Activated CD4-positive, alpha-beta T cell treated with anti-CD3 and anti-CD28 coated beads for 1 hour (primary cell): ENCODE measurements at regions not wholly inside any gene's neighbourhood (a gene's known extent, or its start where the extent isn't known, plus 50 kb on each side); places are given as distances from the start of the nearest gene placed in this dataset.

Source experiments
- DNase-seq: peaks from one replicate; pipeline ENCODE4 v3.0.0-alpha.2; 2020

DNA sequence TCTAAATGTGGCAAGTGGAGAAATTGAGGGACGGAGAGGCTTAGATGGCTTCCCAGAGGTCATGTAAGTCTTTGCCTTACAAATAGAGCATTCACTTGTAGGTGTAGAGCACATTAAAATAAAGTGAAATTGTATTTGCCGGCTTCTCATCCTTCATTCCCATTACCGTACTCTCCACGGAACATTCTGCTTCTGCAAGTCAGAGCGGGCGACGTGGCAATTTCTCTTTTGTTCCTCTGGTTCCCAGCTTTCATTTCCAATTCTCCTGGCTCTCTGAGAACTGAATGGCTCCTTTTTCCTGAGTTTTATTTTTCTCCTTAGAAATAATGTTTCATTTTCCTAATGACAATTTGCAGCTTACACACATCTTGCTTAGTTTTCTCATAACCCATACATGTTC is 51.3 kb upstream of the PFKP start:
- no peak for DNase-seq

DNA sequence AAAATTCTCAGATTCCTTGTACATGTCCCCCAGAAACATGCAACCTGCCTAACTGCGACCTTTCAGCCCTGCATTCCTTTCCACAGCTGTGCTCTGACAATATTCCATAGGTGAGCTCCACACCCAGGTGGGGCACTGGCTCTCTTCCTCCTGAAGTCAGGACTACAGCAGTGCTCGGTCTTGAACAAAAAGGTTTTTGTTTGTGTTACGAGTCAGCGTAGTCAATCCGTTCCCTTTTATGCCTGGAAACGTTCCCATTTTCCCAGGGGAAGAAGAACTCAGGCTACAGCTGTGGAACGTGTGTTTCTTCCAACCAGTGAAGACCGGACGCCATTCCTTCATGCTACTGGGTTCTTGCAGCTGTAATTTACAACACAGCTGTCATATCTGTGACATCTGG is 52.4 kb upstream of the PFKP start:
- DNase-seq, result no peak

DNA sequence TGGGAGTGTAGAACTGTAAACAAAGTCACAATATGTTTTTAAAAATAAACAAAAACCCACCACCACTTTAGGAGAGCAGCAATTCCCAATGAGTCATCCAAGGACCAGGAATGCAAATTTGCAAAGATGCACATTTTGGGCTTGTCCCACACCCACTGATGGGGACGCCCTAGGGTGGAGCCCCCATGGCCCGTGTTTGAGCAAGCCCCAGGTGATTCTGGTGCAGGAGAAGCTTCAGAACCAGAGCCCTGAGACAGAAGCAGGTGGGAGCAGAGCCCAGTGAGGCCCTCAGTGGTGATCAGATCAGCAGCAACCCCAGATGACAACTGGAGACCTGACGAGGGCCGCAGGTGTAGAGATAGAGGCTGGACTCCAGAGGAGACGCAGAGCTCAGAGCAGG is 55.1 kb upstream of the PFKP start:
- no peak for DNase-seq

DNA sequence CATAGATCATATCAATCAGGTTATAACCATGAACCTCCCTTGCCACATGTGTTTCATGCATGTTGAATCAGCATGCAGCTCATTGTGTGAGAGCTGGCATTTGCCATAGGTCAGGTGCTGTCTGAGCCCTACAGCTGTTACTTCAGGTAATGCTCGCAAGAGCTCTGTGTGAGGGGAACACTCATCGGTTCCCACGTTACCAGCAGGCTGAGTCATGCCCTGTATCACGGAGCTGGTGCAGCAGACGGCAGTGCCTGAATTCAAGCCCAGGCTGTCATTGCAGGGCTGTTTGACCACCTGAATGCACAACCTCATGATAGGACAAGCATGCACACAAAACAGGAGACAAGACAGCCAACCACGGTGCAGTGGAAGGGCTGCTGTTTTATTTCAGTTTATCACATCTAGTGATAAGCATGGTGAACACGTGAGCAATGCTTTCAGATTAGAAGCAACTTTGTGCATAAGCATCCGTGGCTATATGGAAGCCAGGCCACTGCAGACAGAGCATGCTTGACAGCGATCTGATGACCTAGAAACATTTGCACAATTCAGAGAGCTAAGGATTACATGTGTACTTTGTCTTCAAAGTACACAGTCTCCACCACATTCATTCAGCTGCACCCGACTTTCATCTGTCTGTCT is 56.4 kb upstream of the PFKP start:
- no peak for DNase-seq

DNA sequence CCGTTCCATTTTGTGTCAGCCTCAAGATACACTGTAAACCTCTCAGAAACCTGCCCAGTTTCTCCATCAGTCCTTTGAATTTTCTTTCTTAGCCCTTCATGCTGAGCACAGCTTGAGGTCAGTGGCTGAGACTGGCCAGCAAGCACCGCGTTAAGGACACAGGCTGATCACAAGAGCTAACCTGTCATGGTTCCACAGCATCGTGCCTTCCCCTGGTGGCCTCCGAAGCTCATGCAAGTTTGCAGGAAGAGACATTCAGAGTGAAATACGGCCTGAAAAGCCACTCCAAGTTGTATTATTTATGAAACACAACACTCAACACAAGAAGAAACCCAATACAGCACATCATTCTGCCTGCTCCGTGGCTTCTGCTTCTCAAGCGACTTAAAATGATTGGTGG is 57.0 kb upstream of the PFKP start:
- no peak for DNase-seq

DNA sequence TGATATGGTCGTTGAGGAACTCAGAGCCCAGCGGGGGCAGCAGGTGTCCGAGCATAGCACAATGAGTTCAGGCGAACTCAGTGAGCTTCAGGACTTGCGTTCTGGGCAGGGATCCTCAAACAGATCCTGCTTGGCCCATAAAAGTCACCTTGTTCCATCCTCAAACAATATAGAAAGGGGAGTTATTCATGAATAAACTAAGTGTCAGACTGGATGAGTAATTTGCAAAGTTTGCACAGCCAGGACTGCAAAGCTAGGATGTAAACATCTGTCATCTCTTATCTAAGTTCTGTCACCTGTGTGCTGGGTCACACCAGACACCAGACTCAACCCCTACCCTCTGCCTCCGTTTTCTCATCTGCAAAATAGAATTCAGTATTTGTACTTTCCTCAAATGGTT is 58.0 kb upstream of the PFKP start:
- DNase-seq, result no peak

DNA sequence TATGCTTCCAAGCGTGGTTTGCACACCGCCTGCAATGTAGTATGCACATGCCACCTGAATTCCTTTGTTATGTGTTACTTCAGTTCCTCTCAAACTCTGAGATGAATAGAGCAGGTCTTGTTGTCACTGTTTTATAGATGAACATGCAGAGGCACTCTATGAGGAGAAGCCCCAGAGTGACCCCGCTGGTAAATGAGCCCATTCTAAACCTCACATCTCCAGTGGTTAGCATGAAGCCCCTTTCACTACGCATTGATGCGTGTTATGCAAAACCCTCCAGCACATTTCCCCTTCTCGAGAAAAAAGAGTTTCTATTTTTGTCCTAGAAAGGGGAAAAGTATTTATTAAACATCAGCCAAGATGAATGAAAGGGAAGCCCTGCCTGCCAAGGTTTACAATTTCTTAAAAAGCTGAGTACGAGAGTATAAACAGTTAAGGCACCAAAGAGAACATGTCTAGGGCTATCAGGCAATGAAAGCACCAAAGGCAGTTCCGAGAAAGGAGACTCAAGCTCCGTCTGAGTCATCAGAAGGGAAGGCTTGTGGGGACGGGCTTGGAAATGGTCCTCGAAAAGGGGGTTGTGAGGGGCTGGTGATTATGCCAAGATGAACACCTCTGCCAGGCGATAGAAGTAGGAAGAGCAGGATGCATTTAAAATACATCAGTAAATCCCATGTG is 58.7 kb upstream of the PFKP start:
- no peak for DNase-seq

DNA sequence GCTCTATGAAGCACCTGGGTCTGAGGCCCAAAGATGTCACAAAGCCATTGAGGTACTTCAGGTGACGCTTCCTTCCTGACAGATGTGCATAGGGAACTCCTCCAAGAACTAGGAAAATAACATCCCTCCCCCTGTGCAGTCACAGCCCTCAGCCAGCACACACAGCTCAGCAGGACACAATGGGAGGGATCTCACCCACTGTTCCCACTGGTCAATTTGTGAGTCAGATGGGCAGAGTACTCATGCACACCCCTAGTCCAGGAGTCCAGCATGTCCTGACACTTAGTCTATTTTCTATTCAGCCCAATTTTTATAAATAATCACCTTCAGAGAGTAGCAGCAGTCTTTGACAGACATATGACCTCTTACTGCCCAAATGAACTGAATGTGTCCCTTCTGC is 60.7 kb upstream of the PFKP start:
- no peak for DNase-seq

DNA sequence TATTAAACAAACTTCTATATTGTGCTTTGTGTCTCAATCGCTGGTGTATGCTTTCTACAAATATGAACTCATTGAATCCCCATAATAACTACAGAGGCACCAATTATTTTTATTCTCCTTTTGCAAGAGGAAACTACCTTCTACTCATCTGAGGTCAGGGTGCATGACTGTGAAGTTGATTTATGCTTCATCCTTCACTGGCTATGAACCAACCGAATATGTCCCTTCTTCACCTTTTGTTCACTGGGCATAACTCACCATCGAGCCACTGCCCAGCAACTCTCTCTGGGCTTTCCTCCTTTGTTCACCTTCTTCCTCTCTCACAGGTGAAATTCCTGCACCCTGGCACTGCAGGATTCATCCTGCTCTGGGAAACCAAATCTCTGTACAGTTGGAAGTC is 61.3 kb upstream of the PFKP start:
- no peak for DNase-seq

DNA sequence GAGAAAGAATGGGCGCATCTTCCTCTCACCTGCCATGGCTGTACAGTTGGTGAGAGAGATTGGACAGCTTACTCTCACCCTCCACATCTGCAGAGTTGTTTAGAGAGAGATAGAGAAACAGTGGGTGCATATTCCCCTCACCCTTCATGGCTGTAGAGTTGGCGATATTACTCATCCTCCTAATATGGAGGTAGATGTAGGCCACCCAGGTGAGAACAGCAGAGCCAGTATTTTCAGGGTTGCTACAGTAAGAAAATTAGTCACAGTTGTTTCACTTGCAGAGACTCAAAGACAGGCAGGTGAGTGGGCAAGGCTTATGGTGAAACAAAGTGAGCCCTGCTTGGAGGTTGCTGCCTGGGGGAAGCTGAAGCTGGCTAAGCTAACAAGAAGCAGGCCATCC is 65.0 kb upstream of the PFKP start:
- DNase-seq, result no peak

DNA sequence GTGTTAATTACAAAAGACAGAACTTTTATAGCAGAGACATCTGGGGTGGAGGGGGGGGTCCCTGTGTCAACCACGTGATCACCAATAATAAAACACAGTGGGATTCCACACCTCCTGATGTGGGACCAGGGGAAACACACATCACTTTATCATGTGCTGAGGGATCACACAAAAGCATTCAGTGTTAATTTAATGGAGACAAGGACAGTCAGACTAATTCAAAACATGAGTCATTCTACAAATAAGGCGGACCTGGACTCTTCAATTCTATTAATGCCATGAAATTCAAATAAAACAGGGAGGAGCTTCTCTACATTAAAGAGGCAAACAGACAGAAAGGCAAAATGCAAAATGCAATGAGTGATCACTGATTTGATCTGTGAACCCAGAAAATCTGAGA is 67.3 kb upstream of the PFKP start:
- DNase-seq, result no peak

DNA sequence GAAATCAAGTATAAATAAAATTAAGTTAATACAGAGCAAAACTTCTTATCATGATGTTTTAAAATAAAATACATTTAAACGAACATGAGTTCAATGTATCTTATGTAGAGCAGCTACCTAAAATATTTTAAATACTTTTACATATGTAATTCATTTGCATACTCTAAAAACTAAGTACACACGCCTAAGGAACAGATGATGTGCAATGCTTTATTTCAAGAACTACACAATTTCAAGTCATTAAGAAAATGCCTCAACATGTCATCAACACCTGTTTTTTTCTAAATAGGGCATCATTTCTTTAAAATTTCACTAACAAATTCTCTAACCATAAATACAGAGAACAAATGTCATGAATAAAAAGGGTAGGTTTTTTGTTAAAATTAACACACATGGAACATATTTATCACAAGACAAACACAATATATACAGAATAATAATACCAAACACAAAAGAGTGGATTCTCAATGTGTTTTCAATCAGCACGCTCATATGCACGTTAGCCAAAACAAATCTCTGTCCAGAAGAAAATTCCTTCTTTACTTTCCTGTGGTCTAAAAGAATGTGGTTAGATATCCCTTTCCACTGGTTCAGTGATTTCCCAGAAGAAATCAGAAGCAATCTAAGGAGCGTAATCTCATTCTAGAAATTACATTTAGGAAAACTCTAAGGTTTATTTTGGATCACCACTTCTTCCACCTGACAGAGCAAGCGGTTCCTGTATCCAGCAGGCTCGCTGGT is 73.0 kb upstream of the PFKP start:
- no peak for DNase-seq

DNA sequence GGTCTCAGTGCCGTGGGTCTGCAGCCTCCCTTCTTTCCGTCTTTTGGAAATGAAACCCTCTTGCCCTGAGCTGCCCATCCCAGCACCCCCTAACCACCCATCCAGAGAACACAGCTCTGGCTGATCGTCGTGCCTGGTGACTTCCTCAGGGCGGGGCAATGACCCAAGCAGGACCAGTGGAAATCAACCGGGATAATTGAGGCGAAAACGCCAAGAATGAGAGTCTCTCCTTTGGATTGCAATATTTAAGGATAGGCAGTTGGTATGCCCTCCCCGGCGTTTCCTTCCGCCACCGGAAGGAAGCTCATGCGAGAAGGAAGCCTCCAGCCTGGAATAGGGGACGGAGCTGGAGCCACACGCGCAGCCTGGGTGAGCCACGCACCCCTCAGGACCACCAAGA is 73.7 kb upstream of the PFKP start:
- no peak for DNase-seq

DNA sequence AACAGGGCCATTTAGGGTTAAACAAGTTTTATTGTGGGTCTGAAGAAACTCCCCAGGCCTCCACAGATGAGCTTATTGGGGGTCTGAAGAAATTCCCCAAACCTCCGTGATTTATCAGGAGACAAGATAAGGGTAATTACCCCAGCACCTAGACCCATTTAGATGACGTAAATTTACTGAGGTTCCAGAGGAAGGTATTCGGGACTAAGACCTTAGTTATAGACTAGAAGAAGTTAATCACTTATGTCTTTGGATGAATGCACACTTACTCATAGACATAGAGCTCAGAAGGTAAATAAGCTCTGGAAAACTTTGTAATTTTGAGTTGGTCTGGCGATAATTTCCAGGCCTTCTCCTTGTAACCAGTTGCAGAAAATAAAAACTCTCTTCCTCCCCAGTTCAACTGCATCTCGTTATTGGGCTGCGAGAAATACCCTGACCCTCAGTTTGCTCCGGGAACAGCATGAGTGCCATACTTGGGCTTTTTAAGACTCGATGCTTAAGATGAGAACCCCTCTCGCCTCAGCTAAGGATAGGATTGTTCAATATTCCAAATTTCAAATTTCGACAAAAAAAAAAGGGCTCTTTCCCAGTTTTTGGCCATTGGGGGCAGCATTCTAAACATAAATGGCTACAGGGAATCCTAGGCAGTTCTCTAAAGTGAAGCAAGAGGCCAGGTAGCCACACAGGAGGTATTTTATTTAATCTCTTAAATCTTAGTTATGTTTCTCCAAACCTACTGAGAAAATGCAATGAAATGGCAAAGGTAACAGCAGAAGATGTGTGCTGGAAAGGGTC is 74.7 kb upstream of the PFKP start:
- no peak for DNase-seq

DNA sequence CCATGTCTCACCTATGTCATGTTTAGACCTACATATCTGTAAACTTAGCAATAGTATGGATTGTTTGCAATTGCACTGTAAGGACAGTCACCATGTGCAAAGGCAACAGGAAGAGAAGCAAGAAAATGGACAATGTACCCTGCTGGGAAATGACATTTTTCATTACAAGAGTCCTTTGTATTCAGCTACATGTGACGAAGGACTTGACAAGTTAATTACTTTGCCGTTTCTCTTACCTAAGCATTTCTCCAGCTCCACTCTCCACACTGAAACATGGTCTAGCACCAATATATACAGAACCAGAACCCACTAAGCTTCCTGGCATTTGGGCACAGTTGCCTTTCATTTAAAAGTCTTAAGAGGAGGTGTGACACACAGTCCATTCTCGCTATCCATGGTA is 76.6 kb upstream of the PFKP start:
- DNase-seq, result no peak

DNA sequence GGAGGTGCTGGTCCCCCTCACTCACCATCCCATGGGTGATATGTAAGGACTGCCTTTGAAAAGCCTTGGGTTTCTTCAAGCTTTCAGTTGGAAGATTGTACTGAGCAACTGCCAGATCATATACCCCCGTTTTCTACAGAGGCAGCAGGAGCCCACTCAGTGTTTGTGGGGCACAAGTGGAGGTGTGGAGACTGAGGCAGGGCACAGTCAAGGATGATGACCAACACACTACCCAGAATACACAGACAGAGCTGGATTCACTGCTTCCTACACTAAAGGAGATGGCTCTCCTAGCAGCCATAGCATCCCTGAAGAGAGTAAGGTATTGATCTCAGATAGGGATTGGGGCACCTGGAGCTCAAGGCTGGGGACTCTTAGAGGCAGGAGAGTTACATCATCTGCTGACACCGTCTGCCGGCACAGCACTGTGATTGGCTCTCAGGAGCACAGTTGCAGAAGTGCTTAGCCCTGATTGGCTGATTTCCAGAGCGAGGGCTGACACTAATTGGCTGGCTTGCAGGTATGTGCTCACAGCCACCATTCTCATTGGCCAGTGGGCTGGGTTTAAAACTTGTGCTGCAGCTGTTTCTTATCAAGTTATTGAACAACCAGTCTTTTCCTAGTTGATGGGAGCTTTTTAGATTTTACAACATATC is 77.9 kb upstream of the PFKP start:
- no peak for DNase-seq

DNA sequence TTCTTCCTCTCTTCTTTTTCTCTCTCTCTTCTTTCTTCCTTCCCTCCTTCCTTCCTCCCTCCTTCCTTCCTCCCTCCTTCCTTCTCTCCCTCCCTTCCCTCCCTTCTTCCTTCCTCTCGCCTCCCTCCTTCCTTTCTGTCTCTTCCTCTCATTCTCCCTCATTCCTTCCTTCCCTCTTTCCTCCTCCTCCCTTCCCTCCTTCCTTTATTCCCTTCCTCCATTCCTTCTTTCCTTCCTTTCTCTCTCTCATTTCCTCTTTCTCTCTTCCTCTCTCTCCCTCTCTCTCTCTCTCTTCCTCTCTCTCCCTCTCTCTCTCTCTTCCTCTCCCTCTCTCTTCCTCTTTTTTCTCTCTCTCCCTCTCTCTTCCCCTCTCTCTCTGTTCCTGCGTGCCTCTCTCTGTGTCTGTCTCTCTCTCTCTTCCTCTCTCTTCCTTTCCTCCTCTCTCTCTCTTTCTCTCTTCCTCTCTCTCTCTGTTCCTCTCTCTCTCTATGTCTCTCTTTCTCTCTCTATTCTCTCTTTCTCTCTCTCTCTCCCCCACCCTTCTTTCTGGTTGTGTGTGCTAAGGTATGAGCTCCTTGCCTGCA is 80.1 kb upstream of the PFKP start:
- DNase-seq, result no peak

DNA sequence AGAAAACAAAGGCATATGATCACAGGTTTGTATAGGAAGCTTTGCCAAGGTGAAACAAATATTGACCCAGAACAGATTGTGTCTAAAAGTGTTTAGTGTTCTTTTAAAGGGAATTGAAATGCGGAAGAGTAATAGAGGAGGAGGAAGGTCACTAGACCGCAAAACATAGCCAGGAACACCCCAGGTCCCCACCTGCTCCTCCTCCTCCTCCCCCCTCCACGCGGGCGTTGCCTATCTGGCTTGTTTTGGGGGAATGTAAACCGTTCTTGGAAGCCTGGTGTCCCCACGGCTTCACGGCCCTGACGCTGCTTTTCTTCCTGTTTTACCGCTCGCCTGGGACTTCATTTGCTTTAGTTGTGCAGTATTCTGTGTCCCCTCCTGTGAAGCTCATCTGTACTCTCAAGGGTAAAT is 81.0 kb upstream of the PFKP start:
- no peak for DNase-seq

DNA sequence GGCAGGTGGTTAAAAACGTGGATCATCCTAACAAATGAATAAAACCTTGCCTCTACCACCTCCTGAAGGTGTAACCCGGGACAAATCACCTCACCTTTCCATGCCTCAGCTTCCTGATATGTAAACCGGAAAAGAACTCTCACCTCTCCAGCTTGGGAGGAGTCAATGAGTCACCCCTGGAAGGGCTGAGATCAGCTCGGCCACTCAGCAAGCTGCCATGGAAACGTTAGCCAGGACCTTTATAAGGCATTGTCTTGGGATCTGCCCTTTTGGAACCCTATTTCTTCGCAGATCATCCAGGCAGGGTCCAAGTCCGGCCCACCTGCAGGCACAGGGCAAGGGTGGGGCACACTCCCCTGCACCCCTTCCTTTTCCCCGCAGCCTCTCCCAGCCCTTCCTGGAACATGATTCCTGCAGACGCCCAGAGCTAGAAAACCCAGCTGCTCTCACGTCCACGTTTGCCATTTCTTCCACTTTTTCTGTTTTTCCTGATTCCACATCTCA is 81.6 kb upstream of the PFKP start:
- DNase-seq, result no peak

DNA sequence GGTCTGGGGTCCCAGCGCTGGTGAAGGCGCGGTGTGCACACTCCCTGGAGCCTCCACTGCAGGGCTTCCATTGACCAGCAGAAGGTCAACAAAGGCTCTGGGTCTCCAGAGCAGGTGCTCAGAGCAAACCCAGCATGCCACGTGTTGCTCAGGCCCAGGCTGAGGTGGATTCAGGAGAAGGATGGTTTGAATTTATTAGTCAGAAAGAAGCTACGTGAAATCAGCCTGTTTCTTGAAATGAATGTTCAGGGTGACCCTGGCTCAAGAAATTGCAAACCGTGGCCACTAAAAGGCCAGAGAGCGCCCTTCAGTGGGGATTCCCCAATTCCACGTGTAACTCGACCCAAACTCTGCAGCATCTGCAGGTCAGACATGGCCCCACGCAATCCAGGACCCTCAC is 82.7 kb upstream of the PFKP start:
- no peak for DNase-seq

DNA sequence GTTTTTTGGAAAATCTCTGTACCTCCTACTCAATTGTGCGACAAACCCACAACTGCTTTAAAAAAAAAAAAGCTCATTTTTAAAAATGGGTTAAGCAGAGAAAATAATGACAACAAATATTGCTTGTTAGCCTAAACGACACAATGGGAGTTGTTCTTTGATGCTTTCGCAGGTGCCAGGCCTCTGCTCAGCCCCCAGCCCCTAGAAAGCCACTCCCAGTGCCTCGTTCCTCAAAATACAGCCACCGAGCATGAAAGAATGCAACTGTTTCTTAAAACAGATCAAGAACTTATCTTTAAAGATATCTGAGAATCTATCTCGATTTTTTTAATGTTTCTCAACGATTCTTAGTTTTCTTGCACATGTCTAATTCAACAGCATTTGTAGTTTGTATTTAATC is 85.2 kb upstream of the PFKP start:
- DNase-seq, result no peak

DNA sequence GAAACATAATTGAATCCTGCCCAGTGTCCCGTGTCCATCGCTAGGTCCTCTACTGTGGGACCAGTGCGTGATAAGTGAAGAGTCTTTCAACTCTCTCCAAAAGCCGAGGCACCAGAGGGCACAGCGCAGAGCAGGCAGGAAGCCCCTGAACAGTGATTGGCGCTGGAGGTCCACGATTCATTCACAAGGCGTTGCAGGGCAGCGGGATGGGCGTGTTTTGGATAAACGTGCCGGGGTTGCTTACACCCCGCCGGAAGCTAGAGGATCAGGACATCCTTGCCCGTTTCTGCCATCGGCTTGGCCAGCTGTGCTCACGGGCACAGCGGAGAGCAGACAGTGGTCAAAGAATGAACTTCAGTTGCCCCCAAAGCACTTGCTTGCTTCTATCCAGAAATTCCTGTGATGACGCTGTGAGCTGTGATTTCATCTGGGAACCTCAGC is 86.0 kb upstream of the PFKP start:
- no peak for DNase-seq
